GM19455 (cell line): ENCODE measurements at regions not wholly inside any gene's neighbourhood (a gene's known extent, or its start where the extent isn't known, plus 50 kb on each side); places are given as distances from the start of the nearest gene placed in this dataset.

Experiments
- ATAC-seq: cut with Tn5 transposase; IDR thresholded peaks from one replicate; pipeline ENCODE4 v1.9.1; 2021; ENCODE audit not compliant: unreplicated experiment

DNA sequence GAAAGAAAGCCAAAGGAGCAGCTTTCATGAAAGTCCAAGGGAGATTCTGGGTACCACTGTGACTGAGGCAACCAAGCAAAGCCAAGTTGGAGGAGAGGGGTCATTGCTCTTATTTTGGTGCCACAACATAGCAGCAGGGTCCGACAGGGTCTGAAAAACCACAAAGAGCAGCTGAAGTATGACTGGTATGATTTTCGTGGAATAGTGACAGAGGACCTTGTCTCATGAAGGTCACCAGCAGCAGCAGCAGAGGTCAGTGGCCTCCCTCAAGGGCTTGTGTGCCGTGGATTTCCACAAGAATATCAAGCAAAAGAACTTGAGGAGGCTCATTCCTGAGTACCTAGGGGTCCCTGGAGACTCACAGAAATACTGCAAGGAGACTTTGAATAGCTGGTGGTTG is 160.9 kb upstream of the SYT6 start:
- no peak for ATAC-seq

DNA sequence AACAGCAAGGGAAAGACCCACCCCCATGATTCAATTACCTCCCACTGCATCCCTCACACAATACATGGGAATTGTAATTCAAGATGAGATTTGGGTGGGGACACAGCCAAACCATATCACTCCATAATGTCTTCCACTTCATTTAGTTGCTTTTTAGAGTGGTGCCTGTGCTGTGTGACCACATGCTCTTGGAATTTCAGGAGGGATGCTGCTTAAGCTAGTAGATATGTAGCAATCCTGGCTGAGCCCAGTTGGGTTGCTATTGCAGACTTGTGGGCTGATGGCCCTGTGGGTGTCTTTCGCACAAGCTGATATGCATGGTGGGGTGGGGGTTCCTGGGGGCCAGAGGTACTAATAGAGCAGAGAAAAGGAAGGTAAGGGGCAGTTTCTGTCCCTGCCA is 160.4 kb upstream of the SYT6 start:
- ATAC-seq = no peak

DNA sequence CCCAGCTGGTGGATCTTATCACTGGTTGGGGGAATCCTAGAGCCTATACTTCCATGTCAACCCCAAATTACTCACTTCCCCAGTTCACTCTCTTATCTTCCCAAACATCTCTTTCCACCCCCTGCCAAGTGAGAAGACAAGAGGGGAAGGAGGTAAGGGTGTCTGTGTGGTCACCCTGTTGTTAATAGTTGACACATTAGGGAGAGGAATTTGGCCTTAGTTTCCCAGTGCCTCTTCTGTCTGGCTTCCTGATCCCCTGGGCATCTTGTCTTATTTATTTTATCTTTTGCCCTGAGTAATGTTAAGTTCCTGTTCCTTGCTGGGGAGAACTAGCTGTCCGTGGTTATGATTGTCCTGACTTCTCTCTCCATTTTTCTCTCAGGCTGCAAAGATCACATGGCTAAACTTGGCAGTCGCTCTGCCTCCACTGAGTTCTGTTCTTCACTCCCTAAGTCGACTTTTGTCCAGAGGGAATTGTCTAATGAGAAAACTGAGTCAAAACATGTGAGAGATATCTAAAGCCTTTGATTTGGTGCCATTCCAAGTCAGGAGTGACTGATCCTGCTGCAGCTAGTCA is 157.1 kb upstream of the SYT6 start:
- no peak for ATAC-seq

DNA sequence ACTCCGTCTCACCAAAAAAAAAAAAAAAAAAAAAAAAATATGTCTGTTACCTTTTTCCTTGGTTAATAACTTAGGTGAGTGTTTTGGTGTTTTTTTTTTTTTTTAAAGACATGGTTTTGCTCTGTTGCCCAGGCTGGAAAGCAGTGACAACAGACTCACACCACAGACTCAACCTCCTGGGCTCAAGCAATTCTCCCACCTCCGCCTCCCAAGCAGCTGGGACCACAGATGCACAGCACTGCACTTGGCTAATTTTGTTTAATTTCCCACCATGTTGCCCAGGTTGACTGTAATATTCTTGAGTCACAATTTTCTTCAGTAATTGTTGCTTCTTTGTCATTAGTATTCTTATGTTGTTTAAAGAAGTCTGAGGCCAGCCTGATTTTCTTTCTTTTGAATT is 149.2 kb upstream of the SYT6 start:
- ATAC-seq = no peak

DNA sequence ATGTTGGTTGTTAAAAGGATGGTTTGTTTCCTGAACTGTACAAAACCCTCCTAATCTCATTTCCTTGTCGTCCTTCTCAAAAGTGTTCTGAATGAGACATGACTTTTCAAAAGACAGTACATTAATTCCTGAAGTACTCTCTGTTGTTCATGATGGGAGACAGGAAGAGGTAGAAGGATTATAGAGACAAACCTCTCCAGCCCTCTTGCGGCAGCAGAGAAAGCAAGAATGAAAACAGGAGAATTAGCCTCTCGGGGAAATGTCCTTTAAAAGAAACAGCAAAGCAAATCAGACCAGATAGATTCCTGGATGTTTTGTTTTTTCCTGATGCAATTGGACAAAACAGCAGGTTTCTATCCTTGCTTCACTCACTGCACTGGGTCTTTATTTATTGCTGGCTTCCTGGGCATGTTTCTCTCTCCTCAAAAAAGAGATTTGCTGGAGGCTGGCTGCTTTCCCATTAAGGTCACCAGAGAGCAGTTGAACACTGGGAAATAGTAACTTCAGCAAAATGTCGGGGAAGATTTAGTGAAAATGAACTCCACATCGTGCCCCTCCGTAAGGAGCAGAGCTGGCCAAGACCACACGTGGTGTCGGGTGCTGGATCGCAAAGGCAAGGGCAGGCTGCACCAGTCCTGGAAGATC is 145.8 kb upstream of the SYT6 start:
- no peak for ATAC-seq

DNA sequence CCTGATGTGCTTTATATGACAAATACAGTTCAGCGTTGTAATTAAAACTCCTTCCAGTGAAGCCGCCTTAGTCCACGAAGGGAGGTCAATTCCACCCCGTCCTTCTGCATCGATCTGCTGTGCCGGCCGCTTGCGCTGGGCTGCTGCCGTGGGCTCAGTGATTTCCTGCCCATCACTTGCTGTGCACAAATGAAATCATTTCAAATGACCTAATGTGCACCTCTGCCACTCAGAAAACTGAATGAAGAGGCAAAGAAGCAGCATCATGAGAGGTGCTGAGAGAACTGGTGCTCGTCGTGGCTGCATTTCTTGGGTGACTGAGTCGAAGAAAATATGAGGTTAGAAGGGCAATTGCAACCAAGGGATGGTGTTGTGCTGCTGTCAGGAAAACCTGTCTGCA is 144.3 kb upstream of the SYT6 start:
- no peak for ATAC-seq

DNA sequence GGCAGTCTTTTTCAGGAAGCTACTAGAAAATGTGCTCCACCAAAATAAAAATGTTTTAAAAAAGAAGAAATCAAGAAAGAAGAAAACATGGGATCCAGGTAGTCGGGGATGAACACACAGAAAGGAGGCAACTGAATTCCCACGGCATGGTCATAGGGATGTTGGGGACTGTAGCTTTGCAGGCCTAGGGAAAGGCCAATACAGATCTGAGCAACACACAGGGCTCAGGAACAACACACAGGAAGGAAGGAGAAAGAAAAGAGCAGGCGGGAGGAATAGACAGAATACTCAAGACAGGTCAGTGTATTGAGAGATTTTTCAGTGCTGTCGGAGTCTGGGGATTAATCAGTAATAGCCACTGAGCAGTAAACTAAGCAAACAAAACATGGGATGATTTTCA is 142.7 kb upstream of the SYT6 start:
- ATAC-seq = no peak

DNA sequence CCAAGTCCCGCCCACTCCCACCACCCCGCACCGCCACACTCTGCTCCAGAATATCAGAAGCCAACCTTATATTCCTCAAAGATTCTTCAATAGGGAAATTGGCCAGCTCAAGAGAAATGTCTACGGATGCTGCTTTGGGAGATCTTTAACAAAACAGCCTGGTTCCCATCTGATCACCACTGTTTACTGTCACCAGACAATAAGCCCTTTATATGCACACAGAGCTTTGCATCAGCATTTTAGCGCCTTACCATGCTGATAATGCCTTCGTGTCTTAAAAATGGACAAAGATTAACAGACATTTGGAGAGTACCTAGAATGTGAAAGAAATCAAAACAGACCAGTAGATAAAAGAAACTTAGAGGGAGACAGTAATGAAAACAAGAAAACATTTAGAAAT is 141.7 kb upstream of the SYT6 start:
- no peak for ATAC-seq

DNA sequence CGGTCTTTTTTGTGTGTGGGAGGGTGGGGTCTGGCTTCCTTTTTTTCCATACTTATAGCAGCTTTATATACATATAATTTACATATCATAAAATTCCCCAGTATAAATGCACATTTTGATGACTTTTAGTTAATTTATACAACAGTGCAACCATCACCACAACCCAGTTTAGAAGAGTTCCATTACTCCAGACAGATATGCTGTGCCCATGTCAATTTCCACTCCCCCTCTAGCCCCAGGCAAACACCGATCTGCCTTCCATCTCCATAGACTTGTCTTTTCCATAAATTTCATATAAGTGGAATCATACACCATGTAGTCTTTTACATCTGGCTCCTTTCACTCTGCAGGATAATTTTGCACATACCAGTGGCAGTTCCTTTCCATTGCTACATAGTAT is 139.2 kb upstream of the SYT6 start:
- ATAC-seq = no peak

DNA sequence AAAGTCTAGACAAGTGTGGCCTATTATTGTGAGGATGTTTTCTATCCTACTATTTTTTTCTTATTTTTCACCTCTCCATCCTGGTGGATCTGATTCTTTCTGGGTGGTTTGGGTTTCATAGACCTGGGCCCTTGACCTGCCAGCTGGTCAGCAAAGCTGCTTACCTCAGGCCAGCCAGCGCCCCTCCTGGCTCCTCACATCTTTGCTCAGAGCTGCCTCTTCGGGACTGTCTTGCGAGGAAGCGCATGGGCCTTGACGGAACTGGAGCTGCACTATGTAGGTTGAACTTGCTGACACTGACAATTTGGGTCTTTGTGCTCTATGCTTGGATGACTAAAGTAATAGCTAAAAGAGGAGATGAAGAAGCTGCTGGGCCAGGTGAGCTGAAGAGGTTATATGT is 138.5 kb upstream of the SYT6 start:
- ATAC-seq = no peak

DNA sequence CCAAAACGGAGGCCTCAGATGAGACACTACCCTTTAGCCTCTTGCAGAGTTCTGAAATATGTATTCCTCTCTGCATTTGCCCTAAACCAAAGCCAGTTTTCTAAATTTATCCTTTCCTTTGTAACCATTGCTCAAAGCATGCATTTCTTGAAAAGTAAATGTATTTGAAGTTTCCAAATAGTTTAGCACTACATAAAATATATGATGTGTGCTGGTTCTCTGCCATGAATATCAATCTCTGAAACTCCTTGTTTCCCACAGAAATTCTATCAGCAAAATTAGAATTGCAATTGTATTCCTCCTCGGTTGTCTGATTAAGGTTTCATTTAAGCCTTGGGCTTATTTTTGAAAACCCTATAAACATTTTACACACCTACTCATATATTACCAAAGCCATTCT is 137.1 kb upstream of the SYT6 start:
- ATAC-seq = no peak

DNA sequence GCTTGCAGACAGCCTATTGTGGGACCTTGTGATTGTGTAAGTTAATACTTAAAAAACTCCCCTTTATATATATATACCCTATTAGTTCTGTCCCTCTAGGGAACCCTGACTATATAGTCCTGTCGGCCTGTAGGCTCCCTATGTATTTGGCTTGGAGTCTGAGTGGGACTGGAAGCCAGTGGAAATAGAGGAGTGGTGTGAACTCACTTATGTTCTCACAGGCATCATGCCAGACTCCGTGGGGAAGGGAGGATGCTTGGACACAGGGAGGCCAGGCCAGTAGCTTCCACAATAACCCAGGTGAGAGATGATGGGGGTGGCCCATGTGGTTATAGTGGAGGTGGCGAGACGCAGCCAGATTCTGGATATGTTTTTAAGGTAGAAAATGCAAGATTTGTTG is 136.7 kb upstream of the SYT6 start:
- no peak for ATAC-seq

DNA sequence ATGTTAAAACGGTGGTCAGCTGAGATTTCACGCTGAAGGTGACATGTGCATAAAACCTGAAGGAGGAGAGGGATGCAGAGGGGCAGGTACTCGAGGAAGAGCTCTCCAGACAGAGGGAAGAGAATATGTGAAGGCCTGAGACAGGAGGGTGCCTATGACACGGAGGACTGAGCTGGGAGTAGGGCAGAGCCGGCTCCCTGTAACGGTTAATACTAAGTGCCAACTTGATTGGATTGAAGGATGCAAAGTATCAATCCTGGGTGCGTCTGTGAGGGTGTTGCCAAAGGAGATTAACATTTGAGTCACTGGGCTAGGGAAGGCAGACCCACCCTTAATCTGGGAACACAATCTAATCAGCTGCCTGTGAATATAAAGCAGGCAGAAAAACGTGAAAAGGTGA is 136.2 kb upstream of the SYT6 start:
- no peak for ATAC-seq

DNA sequence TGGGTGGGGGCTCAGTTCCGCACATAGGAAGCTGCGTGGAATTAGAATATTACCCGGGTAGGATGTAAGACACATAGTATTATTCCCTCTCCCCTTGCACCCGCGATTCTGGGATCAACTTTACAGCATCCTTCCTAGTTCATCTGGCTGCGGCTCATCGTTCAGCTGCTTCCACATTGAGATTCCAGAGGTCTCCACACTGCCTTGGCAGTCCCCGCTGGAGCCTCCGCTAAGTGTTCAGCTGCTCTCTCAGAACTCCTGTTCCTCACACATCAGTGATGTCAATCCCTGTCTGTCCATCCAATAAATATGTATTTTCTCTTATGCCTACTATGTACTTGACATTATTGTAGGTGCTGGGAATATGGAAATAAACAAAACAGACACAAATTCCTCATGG is 135.6 kb upstream of the SYT6 start:
- no peak for ATAC-seq

DNA sequence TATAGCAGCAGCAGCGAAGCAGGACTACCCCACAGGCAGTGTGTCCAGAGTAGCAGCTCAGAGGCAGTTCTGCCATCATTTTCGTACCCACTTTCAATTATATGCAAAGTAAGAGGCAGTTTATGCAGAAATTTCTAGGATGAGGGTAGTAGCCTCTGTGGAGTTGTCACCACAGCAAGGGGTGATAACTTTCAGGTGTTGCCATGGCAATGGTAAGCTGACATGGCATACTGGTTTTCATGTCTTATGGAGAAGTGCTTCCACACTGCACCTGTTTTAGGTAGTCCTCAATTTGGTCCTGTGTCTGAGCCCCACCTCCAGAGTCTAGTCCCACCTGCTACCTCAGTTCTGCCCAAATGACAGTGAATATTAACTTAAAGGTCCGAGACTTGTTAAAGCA is 133.3 kb upstream of the SYT6 start:
- no peak for ATAC-seq

DNA sequence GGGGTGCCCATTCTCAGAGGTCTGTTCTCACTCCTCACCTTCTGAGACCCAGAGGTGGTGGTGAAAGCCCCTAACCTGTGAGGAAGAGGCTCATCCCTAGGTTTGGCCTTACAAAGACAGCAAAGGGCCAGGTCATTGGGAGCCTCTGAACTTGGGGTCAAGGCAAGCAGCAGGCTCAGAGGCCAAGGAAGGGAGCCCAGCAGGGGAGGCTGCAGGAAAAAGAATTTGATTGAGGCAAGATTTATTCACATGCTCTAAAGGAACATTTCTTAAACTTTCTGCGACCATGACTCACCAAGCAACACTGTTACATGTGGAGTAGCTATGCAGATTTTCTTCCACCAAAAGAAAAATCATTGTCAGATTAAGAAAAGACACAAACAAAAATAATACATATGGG is 132.5 kb upstream of the SYT6 start:
- ATAC-seq = no peak

DNA sequence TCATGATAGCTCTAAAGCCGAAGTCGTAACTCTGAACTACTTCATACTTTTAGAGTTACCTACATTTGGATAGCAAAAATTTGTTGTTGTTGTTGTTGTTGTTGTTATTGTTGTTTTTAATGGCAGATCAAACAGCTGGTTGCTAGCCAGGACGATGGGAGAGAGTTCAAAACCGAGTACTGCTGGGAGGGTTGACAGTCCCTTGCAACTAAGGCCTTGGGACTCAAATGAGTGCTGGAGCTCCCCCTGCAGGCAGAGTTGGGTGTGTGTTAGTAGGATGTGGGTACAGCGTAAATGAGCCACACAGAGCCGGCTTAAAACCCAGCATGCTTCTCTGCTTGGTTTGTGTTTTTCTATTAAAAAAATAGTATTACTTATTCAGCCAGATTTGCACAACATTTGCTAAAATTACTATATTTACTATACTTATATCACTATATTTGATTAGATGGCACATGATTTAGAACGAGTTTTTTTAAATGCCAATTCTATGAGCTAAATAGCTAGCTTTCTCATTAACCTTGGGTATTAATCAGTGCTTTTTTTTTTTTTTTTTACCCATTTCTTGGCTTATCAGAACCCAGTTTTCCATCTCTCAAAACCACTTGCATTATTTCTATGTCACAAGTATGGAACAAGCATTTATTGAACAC is 129.2 kb upstream of the SYT6 start:
- peak; percentile 92 for ATAC-seq

DNA sequence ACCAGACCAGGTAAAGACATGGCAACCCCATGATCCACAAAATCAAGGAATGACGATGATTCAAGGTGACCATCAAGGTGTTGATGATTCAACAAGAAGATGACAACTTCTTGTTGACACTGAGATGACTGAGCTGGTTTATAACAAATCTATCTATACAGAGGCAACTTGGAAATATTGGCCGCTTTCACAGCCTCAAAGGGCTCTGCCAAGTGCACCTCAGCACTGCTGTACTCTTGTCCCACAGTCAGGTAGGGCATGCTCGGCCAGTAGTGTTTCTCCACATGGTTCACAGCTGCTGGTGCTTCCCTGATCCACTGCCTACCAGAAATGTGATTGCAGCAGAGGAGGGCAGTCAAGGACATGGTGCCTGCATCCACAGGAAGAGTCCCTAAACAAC is 125.2 kb upstream of the SYT6 start:
- ATAC-seq = no peak

DNA sequence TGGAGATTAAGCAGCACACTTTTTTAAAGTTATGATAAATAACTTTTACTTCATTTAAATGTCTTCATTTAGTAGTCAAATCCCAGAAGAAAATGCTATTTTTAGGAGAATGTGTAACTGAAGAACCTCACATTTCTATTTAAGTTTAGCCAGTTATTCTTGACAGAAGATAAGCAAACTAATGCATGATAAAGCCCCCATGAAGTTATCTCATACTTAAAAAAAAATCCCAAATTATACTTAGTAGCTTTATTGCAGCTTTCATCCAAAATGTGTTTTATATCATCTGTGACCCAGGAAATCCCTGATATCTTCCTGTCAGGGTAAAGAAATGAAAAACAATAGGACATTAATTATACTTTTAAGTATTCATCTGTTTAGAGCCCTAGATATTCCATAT is 124.8 kb upstream of the SYT6 start:
- no peak for ATAC-seq

DNA sequence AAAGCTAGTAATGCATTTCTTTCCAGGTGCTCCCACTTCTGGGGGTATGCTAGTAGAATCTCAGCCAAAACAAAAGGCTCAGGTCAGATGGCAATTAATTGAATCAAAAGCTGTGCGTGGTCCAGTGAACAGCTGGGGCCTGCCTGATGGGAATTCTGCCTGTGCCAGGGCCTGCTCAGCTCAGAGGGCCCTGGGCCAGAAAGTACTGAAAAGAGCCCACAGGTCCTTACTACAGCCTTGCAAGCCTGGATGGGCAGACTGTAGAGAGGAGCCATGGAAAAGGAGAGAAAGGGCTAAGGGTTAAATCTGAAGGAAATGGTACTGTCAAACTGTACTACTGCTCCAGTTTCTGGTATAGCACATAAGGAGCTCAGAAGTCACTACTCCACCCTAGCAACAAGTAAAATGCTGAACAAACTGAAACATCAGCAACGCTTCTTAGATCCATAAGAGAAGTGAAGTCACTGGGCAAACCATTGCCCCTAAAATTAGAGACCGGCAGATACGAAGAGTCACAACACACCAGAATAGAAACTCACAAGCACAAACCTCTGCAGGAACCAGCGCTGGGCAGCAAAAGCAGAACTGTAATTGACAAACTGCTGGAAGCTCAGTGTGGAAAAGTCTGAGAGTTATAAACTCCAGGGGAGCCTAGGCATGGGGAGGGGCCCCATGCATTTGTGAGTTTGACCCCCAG is 121.1 kb upstream of the SYT6 start:
- no peak for ATAC-seq

DNA sequence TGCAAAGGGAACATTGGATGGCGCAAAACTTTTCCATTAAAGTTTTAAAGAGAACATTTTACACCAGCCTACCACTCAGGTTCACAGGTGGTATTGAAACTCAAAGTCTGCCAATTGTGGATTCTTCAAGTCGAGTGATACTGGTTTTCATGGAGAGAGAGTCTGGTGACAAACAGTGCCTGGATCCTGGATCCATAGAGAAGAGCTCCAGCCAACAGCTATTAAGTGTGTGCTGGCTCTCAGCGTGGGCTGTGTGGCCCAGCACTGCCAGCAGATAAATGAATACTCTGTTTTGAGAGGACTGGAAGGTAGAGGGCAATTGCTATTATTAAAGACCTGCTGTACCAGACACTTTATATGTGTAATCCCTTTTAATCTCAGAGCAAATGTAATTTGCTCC is 118.9 kb upstream of the SYT6 start:
- no peak for ATAC-seq

DNA sequence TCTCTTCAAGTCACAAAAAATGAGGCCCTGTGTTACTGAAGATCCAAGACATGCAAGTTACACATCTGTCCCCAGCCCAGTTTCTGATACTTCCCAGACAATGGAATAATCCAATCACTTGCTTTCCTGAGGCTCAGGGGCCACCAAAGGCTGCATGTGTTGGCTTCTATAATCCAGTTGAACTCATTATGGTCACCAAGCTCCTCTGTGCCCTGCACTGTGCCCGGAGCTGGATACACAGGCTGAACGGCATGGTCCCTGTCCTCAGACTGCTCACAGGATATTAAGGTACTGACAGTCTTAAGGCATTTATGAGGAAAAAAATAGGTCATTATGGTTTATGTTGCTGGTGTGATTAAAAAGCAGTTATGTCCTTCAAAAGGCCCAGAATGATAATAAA is 117.0 kb upstream of the SYT6 start:
- ATAC-seq = no peak
